OCI-LY3 (cell line): ENCODE measurements at regions not wholly inside any gene's neighbourhood (a gene's known extent, or its start where the extent isn't known, plus 50 kb on each side); places are given as distances from the start of the nearest gene placed in this dataset.

Source experiments
- CTCF ChIP-seq: fragments of 200-600, 300-600 bp; sonication (generic); IDR thresholded peaks from 2 replicates; pipeline ENCODE4 v1.5.1; 2014; ENCODE audit warnings: antibody characterized with exemption, low read length, low read depth
- EZH2phosphoT487 ChIP-seq: fragments of 200-600 bp; shearing (Covaris generic); IDR thresholded peaks from 2 replicates; pipeline ENCODE4 v1.6.1; 2018; ENCODE audit warnings: antibody characterized with exemption, mixed run types, low read depth

GRCh38 chrX:107374132-107374531, 75.3 kb upstream of the FRMPD3 start:
- no peak for TF ChIP-seq CTCF
- TF ChIP-seq EZH2phosphoT487 = no peak
